Muscle of leg (tissue), 3 donors: ENCODE measurements at regions not wholly inside any gene's neighbourhood (a gene's known extent, or its start where the extent isn't known, plus 50 kb on each side); places are given as distances from the start of the nearest gene placed in this dataset.

Source experiments
- DNase-seq: peaks from one replicate; pipeline ENCODE4 v3.0.0; 2013
- H3K27ac ChIP-seq: one replicate; pipeline ENCODE4 v1.5.1; 2013; ENCODE audit warnings: mild to moderate bottlenecking, low read length, control low read depth
- H3K27me3 ChIP-seq: one replicate; pipeline ENCODE4 v1.6.1; 2013; ENCODE audit warnings: low read length; ENCODE audit not compliant: control insufficient read depth, insufficient read depth
- H3K36me3 ChIP-seq: one replicate; pipeline ENCODE4 v1.6.1; 2013; ENCODE audit warnings: low read length; ENCODE audit not compliant: control insufficient read depth, insufficient read depth
- H3K4me1 ChIP-seq: one replicate; pipeline ENCODE4 v1.6.1; 2013; ENCODE audit warnings: low read length; ENCODE audit not compliant: control insufficient read depth, insufficient read depth
- H3K4me3 ChIP-seq: one replicate; pipeline ENCODE4 v1.5.1; 2013; ENCODE audit warnings: low read length, control low read depth
- H3K9me3 ChIP-seq: replicated peaks from 2 replicates; pipeline ENCODE4 v1.6.1; 2013; ENCODE audit warnings: low read depth, low read length; ENCODE audit not compliant: control insufficient read depth
- WGBS: methylation state at CpG from one replicate; pipeline ENCODE4 v1.1.5; 2013; ENCODE audit warnings: missing lambda C conversion rate; ENCODE audit not compliant: insufficient coverage; 5-methylcytosine and 5-hydroxymethylcytosine counted together

DNA sequence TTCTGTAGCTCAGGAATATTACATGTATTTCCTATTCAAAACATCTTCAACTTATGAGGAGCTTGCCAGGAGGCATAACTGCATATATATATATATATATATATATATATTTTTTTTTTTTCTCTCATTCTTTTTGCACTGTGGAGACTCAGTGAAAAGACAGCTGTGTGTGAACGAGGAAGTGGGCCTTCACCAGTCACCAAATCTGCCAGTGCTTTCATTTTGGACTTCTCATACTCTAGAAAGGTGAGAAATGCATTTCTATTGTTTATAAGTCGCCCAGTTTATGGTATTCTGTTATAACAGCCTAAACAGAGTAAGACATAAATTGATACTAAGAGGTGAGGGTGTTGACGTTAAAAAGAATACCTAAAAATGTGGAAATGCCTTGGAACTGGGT lies 710.6 kb downstream of the TRAM1L1 start:
- Histone ChIP-seq H3K27ac (no peak overlapping the region), H3K4me3 (no peak overlapping the region)
- no CpG with 5 or more reads among the region's 3 CpGs for WGBS

DNA sequence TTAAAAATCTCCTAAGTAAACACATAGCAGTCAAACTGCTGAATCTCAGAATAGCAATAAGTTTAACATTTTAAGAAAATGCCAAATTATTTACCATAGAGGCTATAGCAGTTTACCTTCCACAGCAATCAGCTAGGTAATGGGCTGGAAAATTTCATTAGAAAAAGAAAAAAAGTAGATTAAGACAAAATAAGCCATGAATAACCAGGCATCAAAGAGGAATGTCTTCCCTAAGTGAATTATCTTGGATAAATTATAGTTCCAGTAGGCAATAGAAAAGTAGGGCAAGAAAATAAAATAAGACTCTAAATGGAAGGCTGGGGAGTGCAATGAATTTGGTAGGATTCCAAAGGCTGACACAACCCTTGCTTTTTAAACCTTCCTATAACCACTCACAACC lies 722.8 kb downstream of the TRAM1L1 start:
- no peak overlapping the region for H3K27ac ChIP-seq
- no peaks in the 10 kb centered on the region for H3K4me1 ChIP-seq
- H3K36me3 ChIP-seq, result no peaks in the 10 kb centered on the region
- H3K27me3 ChIP-seq, result no peaks in the 10 kb centered on the region
- no peak overlapping the region for H3K4me3 ChIP-seq
- no peaks in the 10 kb centered on the region for H3K9me3 ChIP-seq
- no peak for DNase-seq

More for the DNA sequence above, 710.6 kb downstream of the TRAM1L1 start:
- no peaks in the 10 kb centered on the region for H3K36me3 ChIP-seq
- H3K4me1 ChIP-seq, result no peaks in the 10 kb centered on the region
- H3K27me3 ChIP-seq, result no peaks in the 10 kb centered on the region
- DNase-seq, result no peak
- H3K9me3 ChIP-seq, result no peaks in the 10 kb centered on the region

DNA sequence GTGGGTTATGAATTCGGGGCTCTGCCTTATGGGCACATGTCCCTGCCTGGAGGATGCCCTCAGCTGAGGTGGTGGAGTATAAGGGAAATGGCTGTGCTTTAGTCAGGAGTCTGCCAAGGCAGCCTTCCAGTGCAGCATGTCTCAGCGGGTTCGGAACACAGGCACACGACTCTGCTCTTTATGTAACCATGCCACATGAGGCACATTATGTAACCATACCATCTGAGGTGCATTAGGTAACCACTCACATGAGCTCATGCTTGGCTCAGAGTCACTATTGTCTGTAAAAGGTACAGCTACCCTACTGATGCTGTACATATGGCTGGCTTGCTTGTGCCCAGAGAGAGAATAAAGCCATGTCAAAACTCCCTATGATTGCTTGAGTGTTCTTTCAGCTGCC lies 723.6 kb downstream of the TRAM1L1 start:
- H3K27ac ChIP-seq, result no peak overlapping the region
- H3K4me3 ChIP-seq, result no peak overlapping the region
- no peak for DNase-seq
- WGBS, result 42% methylated on average over 2 of the region's 4 CpGs
- no peaks in the 10 kb centered on the region for H3K9me3 ChIP-seq
- no peaks in the 10 kb centered on the region for H3K27me3 ChIP-seq
- no peaks in the 10 kb centered on the region for H3K4me1 ChIP-seq
- no peaks in the 10 kb centered on the region for H3K36me3 ChIP-seq

DNA sequence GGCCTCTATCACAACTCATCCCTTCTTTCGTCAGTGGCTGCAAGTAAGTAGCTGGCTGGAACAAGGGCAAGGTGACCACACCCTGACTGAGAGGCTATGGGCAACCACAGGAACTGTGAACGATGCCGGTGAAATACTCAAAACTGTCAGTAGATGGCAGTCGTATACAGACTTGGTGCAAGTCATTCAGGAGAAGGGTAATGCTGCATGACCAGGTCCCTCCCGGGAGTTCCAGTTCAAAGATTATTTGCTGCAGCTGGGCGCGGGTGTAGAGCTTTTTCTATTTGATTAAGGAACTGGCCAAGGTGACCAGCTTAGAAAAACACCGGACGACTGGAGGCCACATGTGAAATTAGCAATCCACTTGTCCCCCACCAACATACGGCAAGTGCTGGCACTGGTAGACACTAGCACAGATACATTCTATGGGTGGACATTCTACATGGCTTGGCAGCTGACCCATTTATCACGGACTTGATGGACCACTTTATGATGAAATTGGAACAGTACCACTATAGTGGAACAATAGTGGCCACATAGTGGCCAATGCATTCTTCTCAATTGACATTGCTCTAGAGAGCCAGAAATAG lies 726.6 kb downstream of the TRAM1L1 start:
- no peak overlapping the region for H3K27ac ChIP-seq
- H3K9me3 ChIP-seq, result no peaks in the 10 kb centered on the region
- H3K4me1 ChIP-seq, result no peaks in the 10 kb centered on the region
- WGBS, result 43% methylated on average over 8 of the region's 11 CpGs
- no peak overlapping the region for H3K4me3 ChIP-seq
- peak; percentile 33 for DNase-seq
- H3K27me3 ChIP-seq, result no peaks in the 10 kb centered on the region
- no peaks in the 10 kb centered on the region for H3K36me3 ChIP-seq

DNA sequence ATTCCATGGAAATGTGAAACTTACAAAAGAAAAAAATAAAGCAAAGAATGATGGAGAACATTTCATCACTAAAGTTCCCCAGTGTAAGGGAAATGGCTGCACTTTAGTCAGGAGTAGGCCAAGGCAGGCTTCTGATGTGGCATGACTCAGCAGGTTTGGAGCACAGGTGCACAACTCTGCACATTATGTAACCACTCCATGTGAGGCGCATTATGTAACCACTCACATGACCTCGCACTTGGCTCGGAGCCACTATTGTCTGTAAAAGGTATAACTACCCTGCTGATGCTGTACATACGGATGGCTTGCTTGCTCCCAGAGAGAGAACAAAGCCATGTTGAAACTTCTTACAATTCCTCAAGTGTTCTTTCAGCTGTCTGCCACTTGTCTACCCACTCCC lies 727.6 kb downstream of the TRAM1L1 start:
- peak; percentile 5 for DNase-seq
- 88% methylated on average over 3 of the region's 4 CpGs for WGBS
- H3K27me3 ChIP-seq, result no peaks in the 10 kb centered on the region
- no peaks in the 10 kb centered on the region for H3K36me3 ChIP-seq
- no peak overlapping the region for H3K4me3 ChIP-seq
- no peaks in the 10 kb centered on the region for H3K4me1 ChIP-seq
- H3K27ac ChIP-seq, result no peak overlapping the region
- no peaks in the 10 kb centered on the region for H3K9me3 ChIP-seq

DNA sequence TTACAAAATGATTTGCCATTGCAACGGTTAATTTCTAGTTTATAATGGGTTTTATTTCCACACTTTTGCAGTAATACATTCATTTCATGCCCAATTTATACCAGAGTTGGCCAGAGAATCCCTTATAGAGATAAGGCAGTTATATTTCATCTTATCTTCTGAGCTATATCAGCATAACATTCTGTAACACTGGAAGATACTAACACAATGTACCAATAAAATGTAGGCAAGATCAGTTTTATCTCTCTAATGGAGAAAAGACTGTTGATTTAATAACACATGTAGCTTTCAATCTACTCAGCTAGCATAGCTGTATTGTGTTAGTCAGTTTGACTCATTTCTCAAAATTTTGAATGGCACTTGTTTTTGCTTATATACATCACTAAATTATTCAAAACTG lies 738.6 kb downstream of the TRAM1L1 start:
- Histone ChIP-seq H3K4me1 (no peaks in the 10 kb centered on the region), H3K36me3 (no peaks in the 10 kb centered on the region), H3K27ac (no peak overlapping the region), H3K4me3 (no peak overlapping the region), H3K9me3 (no peaks in the 10 kb centered on the region), H3K27me3 (no peaks in the 10 kb centered on the region)
- no peak for DNase-seq
- WGBS, result no CpG with 5 or more reads among the region's 1 CpG

DNA sequence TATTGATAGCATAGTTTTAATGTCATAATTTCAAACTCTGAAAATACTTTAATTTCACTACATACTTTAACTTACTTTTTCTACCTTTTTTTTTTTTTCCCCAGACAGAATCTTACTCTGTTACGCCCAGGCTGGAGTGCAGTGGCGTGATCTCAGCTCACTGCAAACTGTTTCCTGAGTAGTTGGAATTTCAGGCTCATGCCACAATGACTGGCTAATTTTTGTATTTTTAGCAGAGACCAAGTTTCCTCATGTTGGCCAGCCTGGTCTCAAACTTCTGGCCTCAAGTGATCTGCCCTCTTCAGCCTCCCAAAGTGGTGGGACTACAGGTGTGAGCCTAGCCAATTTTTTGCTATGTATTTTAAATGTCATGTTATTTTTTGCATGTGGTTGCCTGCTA lies 741.6 kb downstream of the TRAM1L1 start:
- Histone ChIP-seq H3K27ac (no peak overlapping the region), H3K36me3 (no peaks in the 10 kb centered on the region), H3K9me3 (no peaks in the 10 kb centered on the region), H3K27me3 (no peaks in the 10 kb centered on the region), H3K4me1 (no peaks in the 10 kb centered on the region), H3K4me3 (no peak overlapping the region)
- DNase-seq, result no peak
- 60% methylated on average over 1 of the region's 2 CpGs for WGBS

DNA sequence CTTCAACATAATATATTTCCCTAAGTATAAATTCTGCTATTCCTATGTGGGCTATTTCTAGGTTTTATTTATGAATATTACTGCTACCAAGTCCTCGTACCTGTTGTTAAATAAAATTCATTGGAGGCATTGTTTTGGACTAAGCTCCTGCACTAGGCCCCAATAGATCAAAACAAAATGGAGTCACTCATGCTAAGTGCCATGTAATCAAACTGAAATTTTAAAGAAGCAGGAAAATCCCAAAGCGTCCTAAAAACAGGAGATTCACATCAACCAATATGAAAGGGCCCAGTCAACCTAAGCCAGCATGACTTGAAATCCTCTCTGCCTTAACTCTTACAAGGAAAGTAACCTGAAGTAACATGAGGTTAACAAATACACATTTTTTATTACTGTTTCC lies 743.2 kb downstream of the TRAM1L1 start:
- no peaks in the 10 kb centered on the region for H3K4me1 ChIP-seq
- DNase-seq, result no peak
- no peaks in the 10 kb centered on the region for H3K36me3 ChIP-seq
- no peak overlapping the region for H3K27ac ChIP-seq
- whole genome bisulfite sequencing, result no CpG with 5 or more reads among the region's 2 CpGs
- no peaks in the 10 kb centered on the region for H3K27me3 ChIP-seq
- no peak overlapping the region for H3K4me3 ChIP-seq
- no peaks in the 10 kb centered on the region for H3K9me3 ChIP-seq

DNA sequence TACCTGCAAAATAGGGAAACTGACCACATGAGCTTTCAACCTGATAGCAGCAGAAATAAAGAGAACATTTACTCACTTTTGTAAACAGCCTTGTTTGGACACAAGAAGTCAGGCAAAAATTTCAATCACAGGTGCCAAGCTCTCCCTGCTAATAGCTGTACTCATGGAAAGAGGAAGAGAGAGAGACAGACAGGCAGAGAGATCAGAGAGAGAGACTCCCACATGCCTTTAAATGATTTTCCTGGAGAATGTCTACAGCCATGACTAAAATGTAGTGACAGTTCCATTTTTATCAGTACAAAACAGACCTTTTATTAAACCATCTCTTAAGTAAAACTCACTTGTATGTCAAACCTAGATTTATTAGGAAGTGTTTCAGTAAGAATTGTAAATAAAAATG lies 752.9 kb downstream of the TRAM1L1 start:
- Histone ChIP-seq H3K27me3 (no peaks in the 10 kb centered on the region), H3K9me3 (no peaks in the 10 kb centered on the region)
- DNase-seq, result no peak

DNA sequence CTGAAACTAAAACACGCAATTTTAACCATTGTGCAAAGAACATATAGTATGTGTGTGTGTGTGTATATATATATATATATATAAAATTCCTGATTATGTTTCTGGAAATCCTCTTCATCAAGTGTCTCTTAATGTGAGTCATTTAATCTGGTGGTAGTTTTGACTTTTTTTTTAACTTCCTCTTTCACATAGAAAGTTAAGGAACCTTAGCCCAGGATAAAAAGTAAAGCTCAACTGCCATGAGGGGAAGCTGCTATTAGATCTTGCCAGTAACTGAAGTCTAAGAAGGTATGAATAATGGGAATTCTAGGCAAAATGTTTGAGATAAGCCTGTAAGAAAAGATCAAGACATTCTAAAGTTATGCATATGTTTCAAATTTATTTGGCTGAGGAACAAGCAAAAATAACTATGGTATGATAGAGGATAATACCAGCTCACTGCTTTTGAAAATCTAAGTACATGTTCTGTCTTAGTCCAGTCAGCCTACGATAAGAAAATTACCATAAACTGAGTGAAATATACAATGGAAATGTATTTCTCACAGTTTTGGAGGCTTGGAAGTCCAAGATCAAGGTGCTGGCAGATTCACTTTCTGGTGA lies 757.0 kb downstream of the TRAM1L1 start:
- no CpG with 5 or more reads among the region's 2 CpGs for WGBS
- Histone ChIP-seq H3K36me3 (no peaks in the 10 kb centered on the region), H3K9me3 (no peaks in the 10 kb centered on the region), H3K27me3 (no peaks in the 10 kb centered on the region), H3K4me3 (no peak overlapping the region), H3K27ac (no peak overlapping the region), H3K4me1 (no peaks in the 10 kb centered on the region)
- no peak for DNase-seq

More for the DNA sequence above, 752.9 kb downstream of the TRAM1L1 start:
- H3K27ac ChIP-seq, result no peak overlapping the region
- H3K36me3 ChIP-seq, result no peaks in the 10 kb centered on the region
- H3K4me1 ChIP-seq, result no peaks in the 10 kb centered on the region
- no peak overlapping the region for H3K4me3 ChIP-seq

DNA sequence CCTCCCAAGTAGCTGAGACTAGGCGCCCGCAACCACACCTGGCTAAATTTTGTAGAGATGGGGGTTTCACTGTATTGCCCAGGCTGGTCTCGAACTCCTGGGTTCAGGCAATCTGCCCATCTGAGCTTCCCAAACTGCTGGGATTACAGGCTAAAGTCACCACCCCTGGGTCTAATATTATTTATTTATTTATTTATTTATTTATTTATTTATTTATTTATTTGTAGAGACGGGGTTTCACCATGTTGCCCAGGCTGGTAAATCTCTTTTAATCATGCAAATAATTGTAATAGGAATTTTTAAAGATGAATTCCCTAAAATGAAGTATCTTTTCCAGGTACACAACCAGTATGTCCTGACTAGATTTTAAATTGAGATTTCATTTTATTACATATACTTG lies 761.8 kb downstream of the TRAM1L1 start:
- WGBS, result 100% methylated on average over 2 of the region's 4 CpGs
- DNase-seq, result no peak
- Histone ChIP-seq H3K9me3 (no peaks in the 10 kb centered on the region), H3K27ac (no peak overlapping the region), H3K4me1 (no peaks in the 10 kb centered on the region), H3K36me3 (no peaks in the 10 kb centered on the region), H3K4me3 (no peak overlapping the region), H3K27me3 (no peaks in the 10 kb centered on the region)
